GM23338 (cell line): ENCODE measurements at regions not wholly inside any gene's neighbourhood (a gene's known extent, or its start where the extent isn't known, plus 50 kb on each side); places are given as distances from the start of the nearest gene placed in this dataset.

Source experiments
- ATAC-seq: fragments of 200-7000 bp; cut with Tn5 transposase; 3 replicates; pipeline ENCODE4 v1.9.1; 2020
- DNase-seq: peaks from one replicate; pipeline ENCODE4 v3.0.0-alpha.2; 2015; ENCODE audit warnings: low spot score
- H2AFZ ChIP-seq: fragments of 200-600 bp; sonication (generic); 2 replicates; pipeline ENCODE4 v1.8.0; 2016; ENCODE audit warnings: antibody characterized with exemption, mild to moderate bottlenecking, moderate library complexity
- H3F3A ChIP-seq: fragments of 200-600 bp; sonication (generic); replicated peaks from 2 replicates; pipeline ENCODE4 v1.8.0; 2017; ENCODE audit warnings: antibody characterized with exemption, mixed run types, low read depth
- H3K27ac ChIP-seq: fragments of 200-600 bp; sonication (generic); 2 replicates; pipeline ENCODE4 v1.6.1; 2016; ENCODE audit warnings: low read depth
- H3K27me3 ChIP-seq: fragments of 200-600 bp; sonication (generic); 2 replicates; pipeline ENCODE4 v1.8.0; 2016; ENCODE audit warnings: mild to moderate bottlenecking, mixed run types, moderate library complexity; ENCODE audit not compliant: insufficient read depth
- H3K36me3 ChIP-seq: fragments of 200-600 bp; sonication (generic); 2 replicates; pipeline ENCODE4 v1.8.0; 2016; ENCODE audit warnings: mild to moderate bottlenecking; ENCODE audit not compliant: insufficient read depth
- H3K4me1 ChIP-seq: fragments of 200-600 bp; sonication (generic); 2 replicates; pipeline ENCODE4 v1.8.0; 2016; ENCODE audit warnings: mild to moderate bottlenecking, moderate library complexity; ENCODE audit not compliant: insufficient read depth
- H3K4me2 ChIP-seq: fragments of 200-600 bp; sonication (generic); 2 replicates; pipeline ENCODE4 v1.7.1; 2017; ENCODE audit warnings: mixed run types
- H3K4me3 ChIP-seq: fragments of 200-600 bp; sonication (generic); 2 replicates; pipeline ENCODE4 v1.6.1; 2016; ENCODE audit warnings: mixed run types
- H3K79me2 ChIP-seq: fragments of 200-600 bp; sonication (generic); replicated peaks from 2 replicates; pipeline ENCODE4 v1.8.0; 2017; ENCODE audit warnings: mild to moderate bottlenecking; ENCODE audit not compliant: insufficient read depth
- H3K9me2 ChIP-seq: fragments of 200-600 bp; sonication (generic); 2 replicates; pipeline ENCODE4 v1.8.0; 2017; ENCODE audit not compliant: insufficient read depth
- H4K20me1 ChIP-seq: fragments of 200-600 bp; sonication (generic); replicated peaks from 2 replicates; pipeline ENCODE4 v1.8.0; 2017; ENCODE audit warnings: mild to moderate bottlenecking; ENCODE audit not compliant: insufficient read depth
- H3K27ac Mint-ChIP-seq: 2 replicates; pipeline ENCODE4 v1.8.0; 2020; ENCODE audit warnings: inconsistent platforms, mild to moderate bottlenecking, moderate library complexity, mixed read lengths
- H3K27me3 Mint-ChIP-seq: 3 replicates; pipeline ENCODE4 v1.8.0; 2022; ENCODE audit warnings: low read depth, mild to moderate bottlenecking, moderate library complexity, mixed read lengths, inconsistent platforms; ENCODE audit not compliant: insufficient read depth, poor library complexity
- H3K36me3 Mint-ChIP-seq: 3 replicates; pipeline ENCODE4 v1.8.0; 2021; ENCODE audit warnings: low read depth, mild to moderate bottlenecking, inconsistent platforms, moderate library complexity, mixed read lengths
- H3K4me1 Mint-ChIP-seq: 3 replicates; pipeline ENCODE4 v1.8.0; 2020; ENCODE audit warnings: mild to moderate bottlenecking, inconsistent platforms, mixed read lengths
- H3K4me3 Mint-ChIP-seq: 3 replicates; pipeline ENCODE4 v1.8.0; 2021; ENCODE audit warnings: moderate library complexity, mild to moderate bottlenecking, inconsistent platforms, mixed read lengths
- H3K9me3 Mint-ChIP-seq: 3 replicates; pipeline ENCODE4 v1.8.0; 2020; ENCODE audit warnings: moderate library complexity, mild to moderate bottlenecking, inconsistent platforms, mixed read lengths
- CREB1 ChIP-seq: fragments of 250-450 bp; sonication (Bioruptor Pico); IDR thresholded peaks from 2 replicates; pipeline ENCODE4 v1.5.0; 2020; ENCODE audit warnings: low read depth, mild to moderate bottlenecking, moderate library complexity
- CTCF ChIP-seq, 2 experiments: fragments of 200-600 bp in 1 of 2; sonication (generic) in 1 of 2; conservative IDR thresholded peaks; 2 replicates each; pipeline versions ENCODE4 v1.5.1 to v1.6.1; 2016 to 2017; ENCODE audit warnings: antibody characterized with exemption in 2 of 2, low read depth in 2 of 2, mild to moderate bottlenecking in 2 of 2, moderate library complexity in 1 of 2
- ETS1 ChIP-seq: IDR thresholded peaks from 2 replicates; pipeline ENCODE4 v1.6.1; 2016; ENCODE audit warnings: antibody characterized with exemption
- EZH2 ChIP-seq: fragments of 200-600 bp; sonication (generic); IDR thresholded peaks from one replicate; pipeline ENCODE4 v1.8.0; 2017; ENCODE audit warnings: antibody characterized with exemption, mild to moderate bottlenecking, low read depth; ENCODE audit not compliant: unreplicated experiment
- EZH2phosphoT487 ChIP-seq: fragments of 200-600 bp; sonication (generic); IDR thresholded peaks from one replicate; pipeline ENCODE4 v1.8.1; 2018; ENCODE audit warnings: antibody characterized with exemption; ENCODE audit not compliant: unreplicated experiment
- JUNB ChIP-seq: IDR thresholded peaks from one replicate; pipeline ENCODE4 v1.6.1; 2016; ENCODE audit warnings: antibody characterized with exemption; ENCODE audit not compliant: unreplicated experiment
- POLR2AphosphoS5 ChIP-seq: IDR thresholded peaks from 2 replicates; pipeline ENCODE4 v1.6.1; 2016; ENCODE audit warnings: antibody characterized with exemption, low read depth
- STAT1 ChIP-seq: IDR thresholded peaks from one replicate; pipeline ENCODE4 v1.6.1; 2016; ENCODE audit warnings: antibody characterized with exemption; ENCODE audit not compliant: unreplicated experiment
- ZNF114 ChIP-seq: fragments of 250-450 bp; sonication (Bioruptor Pico); IDR thresholded peaks from 2 replicates; pipeline ENCODE4 v1.5.0; 2020; ENCODE audit warnings: mild to moderate bottlenecking, moderate library complexity
- ZNF331 ChIP-seq: fragments of 250-450 bp; sonication (Bioruptor Pico); IDR thresholded peaks from 2 replicates; pipeline ENCODE4 v1.5.0; 2020; ENCODE audit warnings: low read depth, mild to moderate bottlenecking, moderate library complexity
- ZNF462 ChIP-seq: fragments of 250-450 bp; sonication (Bioruptor Pico); IDR thresholded peaks from 2 replicates; pipeline ENCODE4 v1.5.0; 2020; ENCODE audit warnings: mild to moderate bottlenecking, moderate library complexity

GRCh38 chr2:136407117-136407951 lies 289.4 kb upstream of the CXCR4 start:
- H3K9me3 Mint-ChIP-seq, result no peaks in the 10 kb centered on the region
- 0 out of 2 replicates have a peak, but pooled peaks cover 13% of the 10 kb centered on the region for H3K9me2 ChIP-seq

GRCh38 chr2:136404925-136405324 lies 287.0 kb upstream of the CXCR4 start:
- no peak overlapping the region for H3K27ac ChIP-seq
- no peaks in the 10 kb centered on the region; the same call in 1 of the 2 replicates for H3K36me3 ChIP-seq
- no peak for TF ChIP-seq STAT1
- TF ChIP-seq CTCF (conservative IDR thresholded peaks at IDR 0.05; ENCODE audit: low read depth in 2 of 2), result no peak
- no peak for TF ChIP-seq CREB1
- no peak for TF ChIP-seq JUNB
- no peak for TF ChIP-seq POLR2AphosphoS5
- TF ChIP-seq EZH2phosphoT487, result no peak
- no peak for TF ChIP-seq ZNF331 (CRISPR knock-in tag)
- no peak for TF ChIP-seq ZNF462 (CRISPR knock-in tag)
- no peak for TF ChIP-seq ETS1
- no peak for TF ChIP-seq EZH2
- TF ChIP-seq ZNF114, result no peak
- H3K4me2 ChIP-seq, result no peak overlapping the region
- H3K79me2 ChIP-seq, result no peaks in the 10 kb centered on the region
- Mint-ChIP-seq H3K27ac (no peak overlapping the region), H3K4me3 (no peak overlapping the region), H3K36me3 (no peaks in the 10 kb centered on the region), H3K27me3 (peaks cover 3% of the 10 kb centered on the region), H3K9me3 (no peaks in the 10 kb centered on the region), H3K4me1 (peaks cover 16% of the 10 kb centered on the region)
- no peaks in the 10 kb centered on the region for H3K27me3 ChIP-seq
- no peak overlapping the region for H2AFZ ChIP-seq
- no peak overlapping the region for H3K4me3 ChIP-seq
- H3K9me2 ChIP-seq, result 0 out of 2 replicates have a peak, but pooled peaks cover 13% of the 10 kb centered on the region
- H3F3A ChIP-seq, result no peaks in the 10 kb centered on the region
- H4K20me1 ChIP-seq, result no peaks in the 10 kb centered on the region
- H3K4me1 ChIP-seq, result peaks cover 15% of the 10 kb centered on the region
- no peak for ATAC-seq
- no peak for DNase-seq

More at GRCh38 chr2:136407117-136407951, 289.4 kb upstream of the CXCR4 start:
- Histone ChIP-seq H3K27me3 (no peaks in the 10 kb centered on the region), H3K36me3 (no peaks in the 10 kb centered on the region; the same call in 1 of the 2 replicates), H2AFZ (peak overlapping the region; percentile 87), H3K4me2 (peak overlapping the region; percentile 41), H3K4me1 (peaks cover 15% of the 10 kb centered on the region), H3K4me3 (no peak overlapping the region), H3K27ac (no peak overlapping the region), H3F3A (no peaks in the 10 kb centered on the region), H4K20me1 (no peaks in the 10 kb centered on the region), H3K79me2 (no peaks in the 10 kb centered on the region)
- ATAC-seq, result peak; percentile 69
- peak; percentile 2 for DNase-seq
- Mint-ChIP-seq H3K4me1 (peaks cover 16% of the 10 kb centered on the region), H3K27me3 (peaks cover 3% of the 10 kb centered on the region), H3K27ac (no peak overlapping the region; the same call in 1 of the 2 replicates), H3K36me3 (no peaks in the 10 kb centered on the region), H3K4me3 (no peak overlapping the region)
- TF ChIP-seq ZNF331 (CRISPR knock-in tag), result no peak
